ENCODE measurements at regions not wholly inside any gene's neighbourhood (a gene's known extent, or its start where the extent isn't known, plus 50 kb on each side); places are given as distances from the start of the nearest gene placed in this dataset.

DNA sequence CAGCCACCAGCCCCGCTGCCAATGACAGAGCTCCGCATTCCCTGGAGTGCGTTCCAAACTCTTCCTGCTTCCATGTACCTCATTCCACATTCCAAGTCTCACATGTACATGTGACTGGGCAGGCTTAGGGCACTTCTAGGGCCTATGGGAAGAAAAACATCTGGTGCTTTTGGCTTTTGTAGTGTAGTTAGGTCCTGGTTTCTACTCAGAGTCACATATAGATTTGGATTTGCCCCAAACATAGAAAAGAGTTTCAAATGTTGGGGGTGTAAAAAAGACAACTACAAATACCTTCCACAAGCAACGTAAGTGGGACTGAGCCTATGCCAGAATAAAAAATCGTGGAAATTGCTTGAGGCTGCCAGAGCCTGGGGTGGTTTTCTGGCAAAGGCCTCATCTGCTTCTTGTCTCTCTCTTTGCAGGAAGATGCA lies 84.1 kb downstream of the ZNF467 start:
- ChIA-PET POLR2A (no interaction called here), CTCF (interaction anchor here (0.9 kb wide), 1 partner anchor 27 kb away, joined by 4 read pairs; no protein-coding TSS in a partner anchor)
- Mint-ChIP-seq H3K4me3 (no peak overlapping the region), H3K27ac (no peak overlapping the region), H3K36me3 (no peaks in the 10 kb centered on the region; the same call in 1 of the 2 replicates), H3K9me3 (peaks cover 16% of the 10 kb centered on the region), H3K4me1 (peaks cover 26% of the 10 kb centered on the region), H3K27me3 (ENCODE audit: low read depth) (peaks cover 15% of the 10 kb centered on the region)
- DNase-seq (ENCODE audit: low spot score) (no peak), ATAC-seq (no peak)
- TF ChIP-seq PRDM15 (CRISPR knock-in tag; IDR thresholded peaks at IDR 0.05) (no peak), MLX (CRISPR knock-in tag; IDR thresholded peaks at IDR 0.05) (no peak), NFATC4 (CRISPR knock-in tag; IDR thresholded peaks at IDR 0.05) (no peak), ESRRA (CRISPR knock-in tag; IDR thresholded peaks at IDR 0.05; ENCODE audit: borderline replicate concordance) (no peak), PREB (CRISPR knock-in tag; IDR thresholded peaks at IDR 0.05; ENCODE audit: borderline replicate concordance) (no peak), ATF1 (CRISPR knock-in tag; IDR thresholded peaks at IDR 0.05) (no peak), ZNF671 (CRISPR knock-in tag; IDR thresholded peaks at IDR 0.05) (no peak), GABPB1 (CRISPR knock-in tag; IDR thresholded peaks at IDR 0.05) (no peak), RORB (CRISPR knock-in tag; IDR thresholded peaks at IDR 0.05) (no peak), ELF4 (CRISPR knock-in tag; IDR thresholded peaks at IDR 0.05; ENCODE audit: low read depth) (no peak), ZNF263 (CRISPR knock-in tag; IDR thresholded peaks at IDR 0.05; ENCODE audit: low read depth) (no peak), CREM (CRISPR knock-in tag; IDR thresholded peaks at IDR 0.05) (no peak), NR3C1 (CRISPR knock-in tag; conservative IDR thresholded peaks at IDR 0.05; ENCODE audit: low read depth) (no peak), ZMAT4 (CRISPR knock-in tag; IDR thresholded peaks at IDR 0.05) (no peak), NR2C2 (CRISPR knock-in tag; IDR thresholded peaks at IDR 0.05) (no peak)
- TF ChIP-seq, protein P1, sequence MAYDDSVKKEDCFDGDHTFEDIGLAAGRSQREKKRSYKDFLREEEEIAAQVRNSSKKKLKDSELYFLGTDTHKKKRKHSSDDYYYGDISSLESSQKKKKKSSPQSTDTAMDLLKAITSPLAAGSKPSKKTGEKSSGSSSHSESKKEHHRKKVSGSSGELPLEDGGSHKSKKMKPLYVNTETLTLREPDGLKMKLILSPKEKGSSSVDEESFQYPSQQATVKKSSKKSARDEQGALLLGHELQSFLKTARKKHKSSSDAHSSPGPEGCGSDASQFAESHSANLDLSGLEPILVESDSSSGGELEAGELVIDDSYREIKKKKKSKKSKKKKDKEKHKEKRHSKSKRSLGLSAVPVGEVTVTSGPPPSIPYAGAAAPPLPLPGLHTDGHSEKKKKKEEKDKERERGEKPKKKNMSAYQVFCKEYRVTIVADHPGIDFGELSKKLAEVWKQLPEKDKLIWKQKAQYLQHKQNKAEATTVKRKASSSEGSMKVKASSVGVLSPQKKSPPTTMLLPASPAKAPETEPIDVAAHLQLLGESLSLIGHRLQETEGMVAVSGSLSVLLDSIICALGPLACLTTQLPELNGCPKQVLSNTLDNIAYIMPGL (CRISPR knock-in tag; IDR thresholded peaks at IDR 0.05), result no peak
- TF ChIP-seq, protein P2, sequence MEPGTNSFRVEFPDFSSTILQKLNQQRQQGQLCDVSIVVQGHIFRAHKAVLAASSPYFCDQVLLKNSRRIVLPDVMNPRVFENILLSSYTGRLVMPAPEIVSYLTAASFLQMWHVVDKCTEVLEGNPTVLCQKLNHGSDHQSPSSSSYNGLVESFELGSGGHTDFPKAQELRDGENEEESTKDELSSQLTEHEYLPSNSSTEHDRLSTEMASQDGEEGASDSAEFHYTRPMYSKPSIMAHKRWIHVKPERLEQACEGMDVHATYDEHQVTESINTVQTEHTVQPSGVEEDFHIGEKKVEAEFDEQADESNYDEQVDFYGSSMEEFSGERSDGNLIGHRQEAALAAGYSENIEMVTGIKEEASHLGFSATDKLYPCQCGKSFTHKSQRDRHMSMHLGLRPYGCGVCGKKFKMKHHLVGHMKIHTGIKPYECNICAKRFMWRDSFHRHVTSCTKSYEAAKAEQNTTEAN (CRISPR knock-in tag; IDR thresholded peaks at IDR 0.05), result no peak
- TF ChIP-seq, protein P3, sequence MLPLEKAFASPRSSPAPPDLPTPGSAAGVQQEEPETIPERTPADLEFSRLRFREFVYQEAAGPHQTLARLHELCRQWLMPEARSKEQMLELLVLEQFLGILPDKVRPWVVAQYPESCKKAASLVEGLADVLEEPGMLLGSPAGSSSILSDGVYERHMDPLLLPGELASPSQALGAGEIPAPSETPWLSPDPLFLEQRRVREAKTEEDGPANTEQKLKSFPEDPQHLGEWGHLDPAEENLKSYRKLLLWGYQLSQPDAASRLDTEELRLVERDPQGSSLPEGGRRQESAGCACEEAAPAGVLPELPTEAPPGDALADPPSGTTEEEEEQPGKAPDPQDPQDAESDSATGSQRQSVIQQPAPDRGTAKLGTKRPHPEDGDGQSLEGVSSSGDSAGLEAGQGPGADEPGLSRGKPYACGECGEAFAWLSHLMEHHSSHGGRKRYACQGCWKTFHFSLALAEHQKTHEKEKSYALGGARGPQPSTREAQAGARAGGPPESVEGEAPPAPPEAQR (CRISPR knock-in tag; IDR thresholded peaks at IDR 0.05), result no peak
- TF ChIP-seq, protein P4, sequence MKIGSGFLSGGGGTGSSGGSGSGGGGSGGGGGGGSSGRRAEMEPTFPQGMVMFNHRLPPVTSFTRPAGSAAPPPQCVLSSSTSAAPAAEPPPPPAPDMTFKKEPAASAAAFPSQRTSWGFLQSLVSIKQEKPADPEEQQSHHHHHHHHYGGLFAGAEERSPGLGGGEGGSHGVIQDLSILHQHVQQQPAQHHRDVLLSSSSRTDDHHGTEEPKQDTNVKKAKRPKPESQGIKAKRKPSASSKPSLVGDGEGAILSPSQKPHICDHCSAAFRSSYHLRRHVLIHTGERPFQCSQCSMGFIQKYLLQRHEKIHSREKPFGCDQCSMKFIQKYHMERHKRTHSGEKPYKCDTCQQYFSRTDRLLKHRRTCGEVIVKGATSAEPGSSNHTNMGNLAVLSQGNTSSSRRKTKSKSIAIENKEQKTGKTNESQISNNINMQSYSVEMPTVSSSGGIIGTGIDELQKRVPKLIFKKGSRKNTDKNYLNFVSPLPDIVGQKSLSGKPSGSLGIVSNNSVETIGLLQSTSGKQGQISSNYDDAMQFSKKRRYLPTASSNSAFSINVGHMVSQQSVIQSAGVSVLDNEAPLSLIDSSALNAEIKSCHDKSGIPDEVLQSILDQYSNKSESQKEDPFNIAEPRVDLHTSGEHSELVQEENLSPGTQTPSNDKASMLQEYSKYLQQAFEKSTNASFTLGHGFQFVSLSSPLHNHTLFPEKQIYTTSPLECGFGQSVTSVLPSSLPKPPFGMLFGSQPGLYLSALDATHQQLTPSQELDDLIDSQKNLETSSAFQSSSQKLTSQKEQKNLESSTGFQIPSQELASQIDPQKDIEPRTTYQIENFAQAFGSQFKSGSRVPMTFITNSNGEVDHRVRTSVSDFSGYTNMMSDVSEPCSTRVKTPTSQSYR (CRISPR knock-in tag; IDR thresholded peaks at IDR 0.05), result no peak
